Suprapubic skin (tissue), 4 donors: ENCODE measurements at regions not wholly inside any gene's neighbourhood (a gene's known extent, or its start where the extent isn't known, plus 50 kb on each side); places are given as distances from the start of the nearest gene placed in this dataset.

ENCODE experiments used
- CTCF ChIP-seq, 2 donors: fragments of 200-600 bp in 1 of 2; fragments of 450-650 bp in 1 of 2; sonication (generic) in 1 of 2; IDR thresholded peaks; one replicate each; pipeline ENCODE4 v1.5.1; 2016 to 2019; ENCODE audit warnings: antibody characterized with exemption in 2 of 2, mild to moderate bottlenecking in 1 of 2, moderate library complexity in 1 of 2
- EP300 ChIP-seq: sonication (generic); formaldehyde crosslinking; IDR thresholded peaks from one replicate; pipeline ENCODE4 v1.6.1; 2017; ENCODE audit warnings: antibody characterized with exemption
- POLR2A ChIP-seq, 2 donors: fragments of 450-650 bp; IDR thresholded peaks; one replicate each; pipeline ENCODE4 v1.6.1; 2017; ENCODE audit warnings: antibody characterized with exemption in 2 of 2, mild to moderate bottlenecking in 2 of 2, moderate library complexity in 2 of 2
- POLR2AphosphoS5 ChIP-seq, 3 donors: sonication (generic); formaldehyde crosslinking; IDR thresholded peaks; one replicate each; pipeline ENCODE4 v1.6.1; 2017; ENCODE audit warnings: antibody characterized with exemption in 3 of 3

- TF ChIP-seq CTCF (IDR thresholded peaks at IDR 0.05) (no peak), POLR2AphosphoS5 (IDR thresholded peaks at IDR 0.05) (no peak), POLR2A (IDR thresholded peaks at IDR 0.05) (no peak), EP300 (no peak)
Measured at GRCh38 chr7:31442626-31443025, 71.3 kb upstream of the ITPRID1 start.
